Pulmonary artery endothelial cell (primary cell): ENCODE measurements at regions not wholly inside any gene's neighbourhood (a gene's known extent, or its start where the extent isn't known, plus 50 kb on each side); places are given as distances from the start of the nearest gene placed in this dataset.

ENCODE experiments used
- DNase-seq: peaks from one replicate; pipeline ENCODE4 v3.0.0-alpha.2; 2011; ENCODE audit warnings: low read depth, low spot score

- DNase-seq, result no peak
These were observed 139.6 kb downstream of the VEGFA start for GRCh38 chr6:43909474-43910148.

- no peak for DNase-seq
These were observed 137.9 kb downstream of the VEGFA start for GRCh38 chr6:43907789-43908472.

GRCh38 chr6:43907312-43907711, 137.3 kb downstream of the VEGFA start:
- DNase-seq, result no peak

GRCh38 chr6:43904311-43905123, 134.5 kb downstream of the VEGFA start:
- DNase-seq, result no peak

- DNase-seq, result no peak
These were observed 133.8 kb downstream of the VEGFA start for GRCh38 chr6:43903739-43904290.

GRCh38 chr6:43901733-43902230, 131.8 kb downstream of the VEGFA start:
- DNase-seq, result no peak

GRCh38 chr6:43900916-43901732, 131.1 kb downstream of the VEGFA start:
- DNase-seq, result no peak

- DNase-seq, result no peak
These were observed 130.5 kb downstream of the VEGFA start for GRCh38 chr6:43900560-43900915.

GRCh38 chr6:43899830-43900229, 129.8 kb downstream of the VEGFA start:
- no peak for DNase-seq

GRCh38 chr6:43898358-43899131, 128.5 kb downstream of the VEGFA start:
- DNase-seq, result no peak

- DNase-seq, result no peak
These were observed 127.7 kb downstream of the VEGFA start for GRCh38 chr6:43897571-43898302.

GRCh38 chr6:43896329-43897255, 126.6 kb downstream of the VEGFA start:
- no peak for DNase-seq

- no peak for DNase-seq
These were observed 125.8 kb downstream of the VEGFA start for GRCh38 chr6:43895656-43896328.

GRCh38 chr6:43893073-43893472, 123.1 kb downstream of the VEGFA start:
- no peak for DNase-seq

- DNase-seq, result no peak
These were observed 121.3 kb downstream of the VEGFA start for GRCh38 chr6:43891072-43891870.

GRCh38 chr6:43890197-43891062, 120.4 kb downstream of the VEGFA start:
- no peak for DNase-seq
